Activated T-cell treated with anti-CD3 and anti-CD28 coated beads, Interleukin-2, amount 50 U/mL, for 24 hours (primary cell): ENCODE measurements at regions not wholly inside any gene's neighbourhood (a gene's known extent, or its start where the extent isn't known, plus 50 kb on each side); places are given as distances from the start of the nearest gene placed in this dataset.
"Not testable (repeated sequence)": the region's sequence is repeated elsewhere in the genome, so short reads cannot be mapped to it uniquely, and the experiment has no call there.

ENCODE experiments used
- DNase-seq: peaks from one replicate; pipeline ENCODE4 v3.0.0-alpha.2; 2020
- H3K27ac Mint-ChIP-seq: 2 replicates; pipeline ENCODE4 v1.8.0; 2020; ENCODE audit warnings: mild to moderate bottlenecking, mixed read lengths
- H3K27me3 Mint-ChIP-seq: 2 replicates; pipeline ENCODE4 v1.8.0; 2020; ENCODE audit warnings: mixed read lengths
- H3K36me3 Mint-ChIP-seq: 2 replicates; pipeline ENCODE4 v1.8.0; 2020; ENCODE audit warnings: low read depth, mixed read lengths
- H3K4me1 Mint-ChIP-seq: 2 replicates; pipeline ENCODE4 v1.8.0; 2020; ENCODE audit warnings: low read depth, mixed read lengths
- H3K4me3 Mint-ChIP-seq: 2 replicates; pipeline ENCODE4 v1.8.0; 2020; ENCODE audit warnings: mild to moderate bottlenecking, moderate library complexity, mixed read lengths
- H3K9me3 Mint-ChIP-seq: 2 replicates; pipeline ENCODE4 v1.8.0; 2020; ENCODE audit warnings: mixed read lengths

DNA sequence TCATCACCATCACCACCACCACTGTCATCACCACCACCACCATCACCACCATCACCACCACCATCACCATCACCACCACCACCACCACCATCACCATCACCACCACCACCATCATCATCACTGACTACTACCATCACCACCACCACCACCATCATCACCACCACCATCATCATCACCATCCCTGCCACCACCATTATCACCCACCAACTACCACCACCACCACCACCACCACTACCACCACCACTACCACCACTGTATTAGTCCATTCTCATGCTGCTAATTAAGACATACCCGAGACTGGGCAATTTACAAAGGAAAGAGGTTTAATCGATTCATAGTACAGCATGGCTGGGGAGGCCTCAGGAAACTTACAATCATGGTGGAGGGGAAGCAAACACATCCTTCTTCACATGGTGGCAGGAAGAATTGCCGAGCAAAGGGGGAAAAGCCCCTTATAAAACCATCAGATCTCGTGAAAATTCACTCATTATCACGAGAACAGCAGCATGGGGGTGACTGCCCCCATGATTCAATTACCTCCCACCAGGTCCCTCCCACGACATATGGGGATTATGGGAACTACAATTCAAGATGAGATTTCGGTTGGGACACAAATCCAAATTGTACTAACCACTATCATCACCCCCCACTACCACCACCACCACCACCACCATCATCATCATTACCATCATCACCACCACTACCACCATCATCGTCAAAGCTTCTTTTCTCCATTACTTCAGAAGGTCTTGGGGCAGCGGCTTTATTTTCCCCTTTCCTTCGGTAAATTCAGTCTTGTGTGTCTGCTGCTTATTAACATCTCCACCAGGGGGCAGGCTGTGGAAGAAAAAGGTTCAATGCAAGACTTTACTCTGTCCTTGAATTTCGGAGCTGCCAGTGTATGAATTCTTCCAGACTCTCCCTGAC, 53.6 kb upstream of the SCAF4 start:
- not testable (repeated sequence) for H3K4me1 Mint-ChIP-seq, H3K36me3 Mint-ChIP-seq, H3K9me3 Mint-ChIP-seq, H3K4me3 Mint-ChIP-seq, H3K27ac Mint-ChIP-seq, H3K27me3 Mint-ChIP-seq
- peak; percentile 32 for DNase-seq

DNA sequence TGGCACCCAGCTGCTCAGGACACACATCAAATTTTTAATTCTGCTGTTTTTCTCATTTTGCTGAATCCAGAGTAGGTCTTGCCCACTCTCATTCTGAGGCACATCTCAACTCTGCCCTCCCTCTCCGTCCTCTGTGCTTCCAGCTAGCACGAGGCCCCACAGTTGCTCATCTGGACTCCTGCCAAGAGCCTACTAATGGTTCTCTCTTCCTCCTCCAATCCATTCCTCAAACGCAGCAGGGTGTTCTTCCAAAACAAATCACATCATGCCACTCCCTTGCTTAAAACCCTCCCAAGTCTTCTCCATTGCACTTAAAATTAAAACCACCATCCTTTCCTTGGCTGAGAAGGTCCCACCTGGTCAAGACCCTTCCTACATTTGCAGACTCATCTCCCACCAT, 49.8 kb upstream of the SCAF4 start:
- H3K9me3 Mint-ChIP-seq, result no peaks in the 10 kb centered on the region
- no peak overlapping the region for H3K4me3 Mint-ChIP-seq
- H3K4me1 Mint-ChIP-seq, result peaks cover 3% of the 10 kb centered on the region
- peaks cover 9% of the 10 kb centered on the region for H3K27me3 Mint-ChIP-seq
- no peak overlapping the region for H3K27ac Mint-ChIP-seq
- H3K36me3 Mint-ChIP-seq, result no peaks in the 10 kb centered on the region
- no peak for DNase-seq
